IMR-90 (cell line): ENCODE measurements at regions not wholly inside any gene's neighbourhood (a gene's known extent, or its start where the extent isn't known, plus 50 kb on each side); places are given as distances from the start of the nearest gene placed in this dataset.

ENCODE experiments used
- ATAC-seq: fragments of 200-7000 bp; cut with Tn5 transposase; 2 replicates; pipeline ENCODE4 v1.9.1; 2020; ENCODE audit warnings: low read depth, mild to moderate bottlenecking, moderate library complexity
- BruUV-seq: library from RNA; stranded (reverse); fragments of 400-500 nt; replicated peaks from 2 replicates; lab custom pipeline; 2021; lab: Mats Ljungman, UMichigan
- CTCF ChIA-PET: fragments of 300-600 bp; formaldehyde crosslinking; extraction: SDS; loops from one replicate; lab custom pipeline; 2021; ENCODE audit warnings: antibody characterized with exemption; lab: Yijun Ruan, JAX
- POLR2A ChIA-PET: fragments of 300-600 bp; sonication (Branson Sonifier 250); formaldehyde crosslinking; loops from one replicate; lab custom pipeline; 2022; ENCODE audit warnings: antibody characterized with exemption; ENCODE audit not compliant: unreplicated experiment; lab: Charles Lee
- DNase-seq: peaks from one replicate; pipeline ENCODE4 v3.0.0; 2013
- H2AFZ ChIP-seq: replicated peaks from 2 replicates; pipeline ENCODE3; 2013; ENCODE audit warnings: low read length, mild to moderate bottlenecking; ENCODE audit not compliant: poor library complexity
- H2AK5ac ChIP-seq: 2 replicates; pipeline ENCODE4 v1.6.1; 2013; ENCODE audit warnings: low read depth, low read length, inconsistent platforms
- H2AK9ac ChIP-seq: replicated peaks from 2 replicates; pipeline ENCODE3; 2013; ENCODE audit warnings: mild to moderate bottlenecking, low read depth, low read length, moderate library complexity; ENCODE audit not compliant: poor library complexity
- H2BK120ac ChIP-seq: 2 replicates; pipeline ENCODE4 v1.6.1; 2013; ENCODE audit warnings: low read depth, low read length, inconsistent platforms
- H2BK15ac ChIP-seq: 3 replicates; pipeline ENCODE4 v1.6.1; 2013; ENCODE audit warnings: low read depth, low read length, inconsistent platforms
- H2BK20ac ChIP-seq: 2 replicates; pipeline ENCODE4 v1.6.1; 2013; ENCODE audit warnings: low read depth, mild to moderate bottlenecking, inconsistent platforms, low read length, moderate library complexity
- H2BK5ac ChIP-seq: 2 replicates; pipeline ENCODE4 v1.6.1; 2013; ENCODE audit warnings: mild to moderate bottlenecking, low read depth, low read length, inconsistent platforms; ENCODE audit not compliant: poor library complexity, severe bottlenecking
- H3K14ac ChIP-seq: replicated peaks from 2 replicates; pipeline ENCODE4 v1.6.1; 2013; ENCODE audit warnings: low read depth, low read length, inconsistent platforms
- H3K18ac ChIP-seq: 2 replicates; pipeline ENCODE4 v1.6.1; 2013; ENCODE audit warnings: low read depth, low read length, control low read depth
- H3K23ac ChIP-seq: 2 replicates; pipeline ENCODE4 v1.6.1; 2013; ENCODE audit warnings: low read depth, low read length, inconsistent platforms
- H3K27ac ChIP-seq: 2 replicates; pipeline ENCODE4 v1.5.1; 2013; ENCODE audit warnings: mild to moderate bottlenecking, control low read depth, low read length; ENCODE audit not compliant: insufficient read depth
- H3K27me3 ChIP-seq: 2 replicates; pipeline ENCODE4 v1.6.1; 2013; ENCODE audit warnings: low read length; ENCODE audit not compliant: control insufficient read depth, insufficient read depth
- H3K36me3 ChIP-seq: 2 replicates; pipeline ENCODE4 v1.6.1; 2013; ENCODE audit warnings: low read length, mixed read lengths; ENCODE audit not compliant: control insufficient read depth, insufficient read depth
- H3K4ac ChIP-seq: 2 replicates; pipeline ENCODE4 v1.6.1; 2013; ENCODE audit warnings: low read depth, low read length, inconsistent platforms
- H3K4me1 ChIP-seq: 2 replicates; pipeline ENCODE4 v1.6.1; 2013; ENCODE audit warnings: low read length, mixed read lengths; ENCODE audit not compliant: control insufficient read depth, insufficient read depth
- H3K4me2 ChIP-seq: 2 replicates; pipeline ENCODE4 v1.6.1; 2013; ENCODE audit warnings: low read depth, mild to moderate bottlenecking, control low read depth, low read length, moderate library complexity
- H3K4me3 ChIP-seq: 2 replicates; pipeline ENCODE4 v1.5.1; 2013; ENCODE audit warnings: low read depth, mild to moderate bottlenecking, control low read depth, low read length, moderate library complexity; ENCODE audit not compliant: insufficient read depth
- H3K56ac ChIP-seq: 2 replicates; pipeline ENCODE4 v1.6.1; 2013; ENCODE audit warnings: low read length, inconsistent platforms; ENCODE audit not compliant: insufficient read depth; ENCODE audit errors: extremely low read depth
- H3K79me1 ChIP-seq, 2 experiments: 2 replicates each; pipeline ENCODE4 v1.6.1; 2013; ENCODE audit warnings: low read length in 2 of 2, inconsistent platforms in 1 of 2, low read depth in 1 of 2
- H3K9ac ChIP-seq: 2 replicates; pipeline ENCODE4 v1.6.1; 2013; ENCODE audit warnings: low read depth, low read length, control low read depth
- H3K9me1 ChIP-seq: 2 replicates; pipeline ENCODE4 v1.6.1; 2013; ENCODE audit warnings: low read length, inconsistent platforms; ENCODE audit not compliant: insufficient read depth
- H3K9me3 ChIP-seq: 2 replicates; pipeline ENCODE4 v1.6.1; 2013; ENCODE audit warnings: low read length; ENCODE audit not compliant: control insufficient read depth, insufficient read depth
- H4K20me1 ChIP-seq: 2 replicates; pipeline ENCODE4 v1.6.1; 2013; ENCODE audit warnings: low read length, inconsistent platforms; ENCODE audit not compliant: insufficient read depth
- H4K5ac ChIP-seq: 2 replicates; pipeline ENCODE4 v1.6.1; 2013; ENCODE audit warnings: mild to moderate bottlenecking, low read depth, low read length, control low read depth
- H4K8ac ChIP-seq, 2 experiments: 2 replicates each; pipeline ENCODE4 v1.6.1; 2013; ENCODE audit warnings: low read depth in 2 of 2, low read length in 2 of 2, control low read depth in 1 of 2, inconsistent platforms in 1 of 2
- H4K91ac ChIP-seq: 2 replicates; pipeline ENCODE4 v1.6.1; 2013; ENCODE audit warnings: low read depth, low read length, inconsistent platforms; ENCODE audit not compliant: insufficient read depth
- RFX5 ChIP-seq: IDR thresholded peaks from 2 replicates; pipeline ENCODE4 v1.8.0; 2012; ENCODE audit warnings: low read depth, mild to moderate bottlenecking, low read length, moderate library complexity
- WGBS, 2 experiments: methylation state at CpG; one replicate each; pipeline versions ENCODE4 v1.1.5 to v1.1.7; 2013; ENCODE audit warnings: missing lambda C conversion rate in 2 of 2; ENCODE audit not compliant: insufficient read length in 1 of 2; ENCODE audit errors: extremely low coverage in 2 of 2; 5-methylcytosine and 5-hydroxymethylcytosine counted together
- dilution Hi-C: fragments of 300-500 bp; cut with HindIII; formaldehyde crosslinking; loops from one replicate; pipeline ENCODE4 v1.14.3; 2018; ENCODE audit warnings: low sequenced_read_pairs; ENCODE audit not compliant: unreplicated experiment
- in situ Hi-C: fragments of 300-500 bp; cut with MboI; formaldehyde crosslinking; loops from 3 replicates; pipeline ENCODE4 v1.14.3; 2019; ENCODE audit warnings: low sequenced_read_pairs, inconsistent platforms, mixed read lengths
- intact Hi-C: fragments of 100-400 bp; cut with micrococcal nuclease; formaldehyde crosslinking; loops from 2 replicates; pipeline ENCODE4 v1.10.0; 2022

DNA sequence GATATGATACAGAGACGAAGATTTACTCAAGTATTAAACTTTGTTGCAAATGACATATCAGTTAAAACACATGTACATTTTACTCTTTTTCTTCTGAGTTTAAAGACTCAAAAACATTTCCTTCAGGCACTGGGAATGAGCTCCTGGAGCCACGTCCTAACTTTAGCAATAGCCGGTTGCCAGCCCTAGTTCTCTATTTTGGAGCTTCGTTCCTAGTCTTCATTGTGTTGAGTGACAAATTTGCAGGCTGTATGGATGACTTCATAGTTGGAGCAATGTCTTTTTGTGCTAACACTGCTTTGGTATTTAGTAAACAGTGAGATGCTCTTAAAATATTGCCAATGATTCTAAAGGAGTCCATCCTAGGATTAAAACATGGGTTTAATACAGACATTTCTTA, 190.9 kb downstream of the FAT4 start:
- Histone ChIP-seq H3K79me1 (no peaks in the 10 kb centered on the region), H2AK5ac (no peak overlapping the region), H3K4ac (no peak overlapping the region), H3K9ac (no peak overlapping the region), H4K91ac (no peak overlapping the region), H4K8ac (no peak overlapping the region), H3K9me3 (no peaks in the 10 kb centered on the region), H3K4me3 (no peak overlapping the region), H2AFZ (no peak overlapping the region), H4K20me1 (no peaks in the 10 kb centered on the region), H2BK120ac (no peak overlapping the region), H3K9me1 (no peaks in the 10 kb centered on the region), H3K36me3 (no peaks in the 10 kb centered on the region), H3K14ac (no peak overlapping the region), H3K27me3 (no peaks in the 10 kb centered on the region), H2AK9ac (no peak overlapping the region), H2BK15ac (no peak overlapping the region), H3K56ac (no peak overlapping the region), H2BK5ac (no peak overlapping the region), H3K4me1 (no peaks in the 10 kb centered on the region), H3K4me2 (no peak overlapping the region), H2BK20ac (no peak overlapping the region), H3K27ac (no peak overlapping the region), H4K5ac (no peak overlapping the region), H3K18ac (no peak overlapping the region), H3K23ac (no peak overlapping the region)
- no TSS peak for BruUV-seq
- no peak for ATAC-seq
- POLR2A ChIA-PET, result no interaction called here
- dilution Hi-C loops, result no loop called here
- TF ChIP-seq RFX5, result no peak
- intact Hi-C loops, result no loop called here
- in situ Hi-C loops, result no loop called here
- no peak for DNase-seq
- WGBS, 2 experiments, result 75% methylated on average over 2 of the region's 4 CpGs; no CpG with 5 or more reads in 1 of the 2 experiments
- CTCF ChIA-PET, result no interaction called here
